ENCODE measurements at regions not wholly inside any gene's neighbourhood (a gene's known extent, or its start where the extent isn't known, plus 50 kb on each side); places are given as distances from the start of the nearest gene placed in this dataset.

DNA sequence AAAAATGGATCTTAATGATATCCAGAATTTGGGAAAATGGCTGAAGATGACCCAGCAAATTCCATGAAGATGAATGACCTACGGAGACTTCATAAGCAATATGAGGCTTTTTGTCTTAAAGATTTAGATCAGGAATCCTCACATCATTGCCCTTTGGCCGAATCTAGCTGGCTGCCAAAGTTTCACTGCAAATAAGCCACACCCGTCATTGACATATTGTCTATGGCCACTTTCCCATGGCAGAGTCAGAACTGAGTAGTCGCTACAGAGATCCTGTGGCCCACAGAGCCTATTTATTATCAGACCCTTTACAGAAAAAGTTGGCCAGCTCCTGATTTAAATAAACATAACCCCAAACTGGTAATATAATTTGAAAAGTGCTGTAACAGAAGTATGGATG, 307.4 kb upstream of the RARB start:
- TF ChIP-seq, protein P1, sequence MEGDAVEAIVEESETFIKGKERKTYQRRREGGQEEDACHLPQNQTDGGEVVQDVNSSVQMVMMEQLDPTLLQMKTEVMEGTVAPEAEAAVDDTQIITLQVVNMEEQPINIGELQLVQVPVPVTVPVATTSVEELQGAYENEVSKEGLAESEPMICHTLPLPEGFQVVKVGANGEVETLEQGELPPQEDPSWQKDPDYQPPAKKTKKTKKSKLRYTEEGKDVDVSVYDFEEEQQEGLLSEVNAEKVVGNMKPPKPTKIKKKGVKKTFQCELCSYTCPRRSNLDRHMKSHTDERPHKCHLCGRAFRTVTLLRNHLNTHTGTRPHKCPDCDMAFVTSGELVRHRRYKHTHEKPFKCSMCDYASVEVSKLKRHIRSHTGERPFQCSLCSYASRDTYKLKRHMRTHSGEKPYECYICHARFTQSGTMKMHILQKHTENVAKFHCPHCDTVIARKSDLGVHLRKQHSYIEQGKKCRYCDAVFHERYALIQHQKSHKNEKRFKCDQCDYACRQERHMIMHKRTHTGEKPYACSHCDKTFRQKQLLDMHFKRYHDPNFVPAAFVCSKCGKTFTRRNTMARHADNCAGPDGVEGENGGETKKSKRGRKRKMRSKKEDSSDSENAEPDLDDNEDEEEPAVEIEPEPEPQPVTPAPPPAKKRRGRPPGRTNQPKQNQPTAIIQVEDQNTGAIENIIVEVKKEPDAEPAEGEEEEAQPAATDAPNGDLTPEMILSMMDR (IDR thresholded peaks at IDR 0.05): no peak
- TF ChIP-seq POLR2AphosphoS5 (IDR thresholded peaks at IDR 0.05; ENCODE audit: low read depth, low read length) (no peak), SIN3A (IDR thresholded peaks at IDR 0.05; ENCODE audit: borderline replicate concordance, insufficient read depth, low read depth, low read length) (no peak)
- TF ChIP-seq, protein P2, sequence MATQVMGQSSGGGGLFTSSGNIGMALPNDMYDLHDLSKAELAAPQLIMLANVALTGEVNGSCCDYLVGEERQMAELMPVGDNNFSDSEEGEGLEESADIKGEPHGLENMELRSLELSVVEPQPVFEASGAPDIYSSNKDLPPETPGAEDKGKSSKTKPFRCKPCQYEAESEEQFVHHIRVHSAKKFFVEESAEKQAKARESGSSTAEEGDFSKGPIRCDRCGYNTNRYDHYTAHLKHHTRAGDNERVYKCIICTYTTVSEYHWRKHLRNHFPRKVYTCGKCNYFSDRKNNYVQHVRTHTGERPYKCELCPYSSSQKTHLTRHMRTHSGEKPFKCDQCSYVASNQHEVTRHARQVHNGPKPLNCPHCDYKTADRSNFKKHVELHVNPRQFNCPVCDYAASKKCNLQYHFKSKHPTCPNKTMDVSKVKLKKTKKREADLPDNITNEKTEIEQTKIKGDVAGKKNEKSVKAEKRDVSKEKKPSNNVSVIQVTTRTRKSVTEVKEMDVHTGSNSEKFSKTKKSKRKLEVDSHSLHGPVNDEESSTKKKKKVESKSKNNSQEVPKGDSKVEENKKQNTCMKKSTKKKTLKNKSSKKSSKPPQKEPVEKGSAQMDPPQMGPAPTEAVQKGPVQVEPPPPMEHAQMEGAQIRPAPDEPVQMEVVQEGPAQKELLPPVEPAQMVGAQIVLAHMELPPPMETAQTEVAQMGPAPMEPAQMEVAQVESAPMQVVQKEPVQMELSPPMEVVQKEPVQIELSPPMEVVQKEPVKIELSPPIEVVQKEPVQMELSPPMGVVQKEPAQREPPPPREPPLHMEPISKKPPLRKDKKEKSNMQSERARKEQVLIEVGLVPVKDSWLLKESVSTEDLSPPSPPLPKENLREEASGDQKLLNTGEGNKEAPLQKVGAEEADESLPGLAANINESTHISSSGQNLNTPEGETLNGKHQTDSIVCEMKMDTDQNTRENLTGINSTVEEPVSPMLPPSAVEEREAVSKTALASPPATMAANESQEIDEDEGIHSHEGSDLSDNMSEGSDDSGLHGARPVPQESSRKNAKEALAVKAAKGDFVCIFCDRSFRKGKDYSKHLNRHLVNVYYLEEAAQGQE (IDR thresholded peaks at IDR 0.05; ENCODE audit: insufficient read depth in 1 of 2, low read depth in 2 of 2, low read length in 1 of 2): no peak
